Naive thymus-derived CD8-positive, alpha-beta T cell (primary cell): ENCODE measurements at regions not wholly inside any gene's neighbourhood (a gene's known extent, or its start where the extent isn't known, plus 50 kb on each side); places are given as distances from the start of the nearest gene placed in this dataset.

Experiments
- ATAC-seq, 2 donors: fragments of 150-1000 bp; cut with Tn5 transposase in 1 of 2; sonication (Bioruptor Pico), chemical (Tn5 transposase) in 1 of 2; 1 replicate in 1 of 2; 2 replicates in 1 of 2; pipeline ENCODE4 v1.10.0; 2021; ENCODE audit warnings: mild to moderate bottlenecking in 2 of 2, moderate library complexity in 2 of 2
- POLR2A ChIA-PET: fragments of 350-600 bp; sonication (Branson Sonifier 250); formaldehyde crosslinking; loops from one replicate; lab custom pipeline; 2021; ENCODE audit warnings: antibody characterized with exemption; lab: Charles Lee
- DNase-seq, 10 donors: peaks; one replicate each; pipeline versions ENCODE4 v3.0.0 to v3.0.0-alpha.2; 2020 to 2022
- H3K27ac Mint-ChIP-seq, 10 donors: one replicate each; pipeline ENCODE4 v1.8.0; 2020 to 2022; ENCODE audit warnings: mild to moderate bottlenecking in 10 of 10, mixed read lengths in 10 of 10, moderate library complexity in 4 of 10, inconsistent platforms in 1 of 10
- H3K27me3 Mint-ChIP-seq, 5 donors: one replicate each; pipeline ENCODE4 v1.8.0; 2021 to 2022; ENCODE audit warnings: mixed read lengths in 5 of 5
- H3K36me3 Mint-ChIP-seq, 3 donors: one replicate each; pipeline ENCODE4 v1.8.0; 2020 to 2022; ENCODE audit warnings: mixed read lengths in 3 of 3, mild to moderate bottlenecking in 2 of 3, inconsistent platforms in 1 of 3
- H3K4me1 Mint-ChIP-seq, 4 donors: one replicate each; pipeline ENCODE4 v1.8.0; 2021 to 2022; ENCODE audit warnings: mixed read lengths in 4 of 4
- H3K4me3 Mint-ChIP-seq, 10 donors: one replicate each; pipeline ENCODE4 v1.8.0; 2020 to 2022; ENCODE audit warnings: mild to moderate bottlenecking in 10 of 10, mixed read lengths in 10 of 10, moderate library complexity in 6 of 10, inconsistent platforms in 1 of 10
- H3K9me3 Mint-ChIP-seq, 9 donors: one replicate each; pipeline ENCODE4 v1.8.0; 2020 to 2022; ENCODE audit warnings: mixed read lengths in 9 of 9, mild to moderate bottlenecking in 3 of 9, inconsistent platforms in 1 of 9, moderate library complexity in 1 of 9

DNA sequence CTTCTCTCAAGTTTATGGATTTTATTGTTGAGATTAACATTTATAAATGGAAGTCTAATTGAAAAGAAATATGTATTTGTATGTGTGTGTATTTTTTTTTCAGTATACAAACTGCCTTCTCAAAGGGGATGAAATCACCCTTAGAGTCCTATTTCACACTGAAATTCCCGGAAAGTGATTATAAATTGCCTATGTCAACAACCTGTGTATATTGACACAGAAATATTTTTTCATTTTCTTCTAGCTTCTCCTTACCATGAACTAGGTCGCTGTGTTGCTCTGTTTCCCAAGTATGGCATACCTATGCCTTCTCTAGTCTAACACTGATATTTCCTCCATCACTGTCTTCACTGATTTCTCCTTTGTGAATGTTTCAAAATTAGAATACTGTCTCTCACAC is 444.0 kb upstream of the AZI2 start:
- Mint-ChIP-seq H3K4me1 (no peaks in the 10 kb centered on the region), H3K27me3 (peaks cover 0 to 5% (median 0%) of the 10 kb centered on the region in 5 donors), H3K36me3 (no peaks in the 10 kb centered on the region), H3K4me3 (no peak overlapping the region), H3K27ac (no peak overlapping the region), H3K9me3 (peaks cover 0 to under 1% (median 0%) of the 10 kb centered on the region in 9 donors)
- no peak for ATAC-seq
- no peak for DNase-seq
- POLR2A ChIA-PET = no interaction called here

DNA sequence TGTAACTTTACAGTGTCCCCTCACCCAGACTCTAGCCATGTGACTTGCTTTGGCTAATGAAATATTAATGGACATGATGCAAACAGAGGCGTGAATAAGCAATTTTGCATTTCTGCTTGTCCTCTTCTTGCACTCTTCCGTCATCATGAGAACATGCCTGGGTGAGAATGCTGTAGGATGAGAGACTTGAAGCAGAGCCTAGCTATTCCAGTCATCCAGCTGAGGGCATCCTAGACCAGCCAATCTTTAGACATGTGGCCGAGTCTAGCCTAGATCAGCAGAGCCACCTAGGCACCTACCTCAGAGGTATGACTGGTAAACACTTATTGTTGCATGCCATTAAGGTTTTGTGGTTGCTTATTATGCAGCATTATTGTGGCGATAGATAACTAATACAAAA is 450.5 kb upstream of the AZI2 start:
- POLR2A ChIA-PET = no interaction called here
- peaks cover 0 to 3% (median 0%) of the 10 kb centered on the region in 5 donors for H3K27me3 Mint-ChIP-seq
- H3K4me3 Mint-ChIP-seq = no peak overlapping the region
- no peak for DNase-seq
- H3K9me3 Mint-ChIP-seq = peaks cover 0 to 6% (median 0%) of the 10 kb centered on the region in 9 donors
- no peaks in the 10 kb centered on the region for H3K4me1 Mint-ChIP-seq
- ATAC-seq = no peak
- H3K36me3 Mint-ChIP-seq = no peaks in the 10 kb centered on the region
- no peak overlapping the region for H3K27ac Mint-ChIP-seq

DNA sequence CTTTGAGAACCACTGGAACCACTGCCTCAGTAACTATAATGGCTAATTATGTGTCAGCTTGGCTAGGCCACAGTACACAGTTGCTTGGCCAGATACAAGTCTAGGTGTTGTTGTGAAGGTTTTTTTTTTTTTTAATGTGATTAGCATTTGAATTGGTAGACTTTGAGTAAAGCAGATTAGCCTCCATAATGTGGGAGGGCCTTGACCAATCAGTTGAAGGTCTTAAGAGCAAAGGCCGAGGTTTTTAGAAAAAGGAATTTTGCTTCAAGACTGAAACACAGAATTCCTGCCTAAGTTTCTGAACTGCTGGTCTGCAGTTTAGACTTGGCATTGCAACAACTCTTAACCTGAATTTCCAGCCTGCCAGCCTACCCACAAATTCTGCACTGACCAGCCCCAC is 451.6 kb upstream of the AZI2 start:
- ATAC-seq = no peak
- no peaks in the 10 kb centered on the region for H3K36me3 Mint-ChIP-seq

DNA sequence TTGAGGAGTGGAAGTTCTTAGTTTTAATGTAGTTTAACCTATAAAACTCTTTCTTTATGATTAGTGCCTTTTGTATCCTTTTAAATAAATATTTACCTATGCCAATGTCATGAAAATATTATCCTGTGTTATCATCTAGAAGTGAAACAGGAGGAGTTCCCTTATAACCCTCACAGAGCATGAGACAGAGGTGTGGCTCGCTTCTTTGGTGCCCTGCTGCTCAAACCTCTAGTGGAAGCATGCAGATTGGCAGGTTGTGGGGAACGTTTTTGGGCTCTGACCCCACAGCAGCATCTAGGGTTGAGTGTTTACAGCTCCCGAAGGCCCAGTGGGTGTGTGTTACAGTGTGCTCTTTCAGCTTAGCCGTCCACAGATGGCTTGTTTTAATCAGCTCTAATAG is 459.4 kb upstream of the AZI2 start:
- no peak overlapping the region for H3K27ac Mint-ChIP-seq
- H3K4me1 Mint-ChIP-seq = no peaks in the 10 kb centered on the region
- DNase-seq = no peak
- no peak for ATAC-seq
- H3K4me3 Mint-ChIP-seq = no peak overlapping the region
- peaks cover 0 to 3% (median 0%) of the 10 kb centered on the region in 9 donors for H3K9me3 Mint-ChIP-seq
- peaks cover 0 to 2% (median 0%) of the 10 kb centered on the region in 5 donors for H3K27me3 Mint-ChIP-seq
- POLR2A ChIA-PET = no interaction called here
- no peaks in the 10 kb centered on the region for H3K36me3 Mint-ChIP-seq

More for the DNA sequence above, 451.6 kb upstream of the AZI2 start:
- H3K27ac Mint-ChIP-seq = no peak overlapping the region
- H3K4me3 Mint-ChIP-seq = no peak overlapping the region
- peaks cover 0 to 3% (median 0%) of the 10 kb centered on the region in 5 donors for H3K27me3 Mint-ChIP-seq
- POLR2A ChIA-PET = no interaction called here
- peaks cover 0 to 6% (median 0%) of the 10 kb centered on the region in 9 donors for H3K9me3 Mint-ChIP-seq
- no peaks in the 10 kb centered on the region for H3K4me1 Mint-ChIP-seq
- DNase-seq = no peak

DNA sequence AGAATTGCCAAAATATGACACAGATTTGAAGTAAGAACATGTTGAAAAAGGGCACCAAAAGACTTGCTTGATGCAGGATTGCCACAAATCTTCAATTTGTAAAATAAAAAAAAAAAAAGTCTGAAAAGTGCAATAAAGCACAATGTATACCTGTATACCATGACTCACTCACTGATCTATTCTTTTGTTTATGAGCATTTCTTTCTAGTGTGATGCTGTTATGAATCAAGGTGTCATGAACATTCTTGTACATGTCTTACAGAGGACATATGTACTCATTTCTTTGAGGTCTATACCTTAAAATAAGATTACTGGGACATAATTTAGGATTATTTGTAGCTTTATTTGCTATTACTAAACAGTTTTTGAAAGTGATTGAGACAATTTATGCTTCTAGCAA is 464.9 kb upstream of the RBMS3 start:
- Mint-ChIP-seq H3K4me1 (no peaks in the 10 kb centered on the region), H3K36me3 (no peaks in the 10 kb centered on the region), H3K27ac (no peak overlapping the region), H3K27me3 (peaks cover 0 to 6% (median 0%) of the 10 kb centered on the region in 5 donors), H3K4me3 (no peak overlapping the region), H3K9me3 (peaks cover 0 to 4% (median 0%) of the 10 kb centered on the region in 9 donors)
- POLR2A ChIA-PET = no interaction called here
- DNase-seq (no peak), ATAC-seq (no peak)

DNA sequence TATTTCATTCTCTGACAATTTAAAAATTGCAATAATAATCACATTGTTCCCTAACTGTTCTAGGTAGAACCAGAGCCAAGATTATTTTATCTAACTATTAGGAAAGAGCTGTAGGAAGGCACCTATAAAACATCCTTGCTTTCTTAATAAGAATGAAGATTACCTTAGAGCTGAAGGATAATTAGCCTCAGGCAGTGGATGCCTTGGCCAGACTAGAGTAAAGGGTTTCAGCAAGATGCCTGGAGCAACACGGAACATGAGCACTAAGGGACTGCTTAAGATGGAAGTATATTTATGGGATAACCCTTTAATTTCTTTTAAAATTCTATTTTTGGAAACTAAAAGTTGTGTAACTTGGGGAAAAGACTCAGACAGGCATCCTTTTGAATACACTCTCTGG is 456.6 kb upstream of the RBMS3 start:
- H3K36me3 Mint-ChIP-seq = no peaks in the 10 kb centered on the region
- H3K27ac Mint-ChIP-seq = no peak overlapping the region
- no peaks in the 10 kb centered on the region for H3K4me1 Mint-ChIP-seq
- DNase-seq (no peak), ATAC-seq (no peak)
- H3K4me3 Mint-ChIP-seq = no peak overlapping the region
- POLR2A ChIA-PET = no interaction called here
- H3K9me3 Mint-ChIP-seq = peaks cover 0 to 8% (median 0%) of the 10 kb centered on the region in 9 donors
- peaks cover 2 to 16% (median 7%) of the 10 kb centered on the region in 5 donors for H3K27me3 Mint-ChIP-seq

DNA sequence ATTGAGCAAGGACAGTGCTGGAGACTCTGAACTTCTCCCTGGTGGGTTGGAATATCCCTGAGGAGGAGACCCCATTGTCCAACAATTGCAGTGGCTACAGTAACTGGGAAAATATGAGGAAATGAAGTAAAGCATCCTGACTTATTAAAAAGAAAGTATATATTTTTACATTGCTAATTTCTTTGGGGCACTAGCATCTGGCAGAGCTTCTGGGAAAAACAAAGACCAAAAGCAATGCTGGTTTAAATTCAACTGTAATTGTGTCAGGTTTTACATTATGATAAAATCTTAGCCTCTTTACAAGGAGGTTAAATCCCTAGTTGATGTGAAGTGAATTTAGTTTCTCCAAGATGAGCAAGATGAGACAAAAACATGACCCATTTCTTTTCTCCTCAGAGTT is 454.0 kb upstream of the RBMS3 start:
- POLR2A ChIA-PET = no interaction called here
- ATAC-seq (no peak), DNase-seq (no peak)
- Mint-ChIP-seq H3K36me3 (no peaks in the 10 kb centered on the region), H3K27me3 (peaks cover 2 to 10% (median 6%) of the 10 kb centered on the region in 5 donors), H3K27ac (no peak overlapping the region), H3K4me3 (no peak overlapping the region), H3K4me1 (no peaks in the 10 kb centered on the region), H3K9me3 (peaks cover 0 to 14% (median 5%) of the 10 kb centered on the region in 9 donors)

DNA sequence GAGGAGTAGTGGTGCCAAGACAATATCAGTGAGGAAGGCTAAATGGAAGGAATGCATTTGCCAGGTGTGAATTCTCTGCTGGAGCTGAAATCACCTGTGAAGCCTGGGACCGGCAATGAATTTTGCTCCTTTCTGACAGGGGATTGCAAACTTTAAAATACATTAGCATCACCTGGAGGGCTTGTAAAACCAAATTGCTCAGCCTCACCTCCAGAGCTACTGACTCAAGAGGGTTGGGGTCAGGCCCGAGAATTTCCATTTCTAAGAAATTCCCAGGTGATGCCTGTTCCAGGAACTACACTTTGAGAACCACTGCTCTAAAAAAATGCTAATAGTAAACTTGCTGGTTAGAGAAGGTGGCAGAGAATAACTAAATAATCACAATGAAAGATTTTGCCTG is 445.6 kb upstream of the RBMS3 start:
- H3K9me3 Mint-ChIP-seq = peaks cover 0 to 14% (median 0%) of the 10 kb centered on the region in 9 donors
- H3K36me3 Mint-ChIP-seq = no peaks in the 10 kb centered on the region
- no peak overlapping the region for H3K27ac Mint-ChIP-seq
- peaks cover 0 to 8% (median 2%) of the 10 kb centered on the region in 5 donors for H3K27me3 Mint-ChIP-seq
- H3K4me3 Mint-ChIP-seq = no peak overlapping the region
- DNase-seq = no peak
- H3K4me1 Mint-ChIP-seq = no peaks in the 10 kb centered on the region
- POLR2A ChIA-PET = no interaction called here
- ATAC-seq = no peak

DNA sequence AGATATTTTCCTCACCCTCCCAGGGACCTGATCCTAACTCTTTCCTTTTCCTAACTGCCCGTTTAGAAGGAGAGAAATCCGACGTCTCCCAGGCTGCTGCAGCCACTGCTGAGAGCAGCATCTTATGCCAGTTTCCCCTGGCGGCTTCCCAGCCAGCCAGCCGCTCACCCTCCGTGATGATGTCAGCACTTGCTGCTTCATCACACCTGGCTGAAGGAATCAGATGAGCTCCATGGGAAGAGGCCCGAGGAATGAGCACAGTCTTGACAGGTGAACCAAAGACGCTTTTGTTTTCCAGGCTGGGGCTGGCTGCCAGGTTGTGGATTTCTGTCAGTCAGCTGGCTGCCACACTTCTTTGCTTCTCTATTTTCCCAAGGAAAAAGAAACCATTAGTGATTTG is 445.1 kb upstream of the RBMS3 start:
- peaks cover 0 to 8% (median 2%) of the 10 kb centered on the region in 5 donors for H3K27me3 Mint-ChIP-seq
- no peak overlapping the region for H3K4me3 Mint-ChIP-seq
- POLR2A ChIA-PET = no interaction called here
- H3K9me3 Mint-ChIP-seq = peaks cover 0 to 10% (median 0%) of the 10 kb centered on the region in 9 donors
- no peak overlapping the region for H3K27ac Mint-ChIP-seq
- H3K4me1 Mint-ChIP-seq = no peaks in the 10 kb centered on the region
- DNase-seq (no peak), ATAC-seq (no peak)
- H3K36me3 Mint-ChIP-seq = no peaks in the 10 kb centered on the region

DNA sequence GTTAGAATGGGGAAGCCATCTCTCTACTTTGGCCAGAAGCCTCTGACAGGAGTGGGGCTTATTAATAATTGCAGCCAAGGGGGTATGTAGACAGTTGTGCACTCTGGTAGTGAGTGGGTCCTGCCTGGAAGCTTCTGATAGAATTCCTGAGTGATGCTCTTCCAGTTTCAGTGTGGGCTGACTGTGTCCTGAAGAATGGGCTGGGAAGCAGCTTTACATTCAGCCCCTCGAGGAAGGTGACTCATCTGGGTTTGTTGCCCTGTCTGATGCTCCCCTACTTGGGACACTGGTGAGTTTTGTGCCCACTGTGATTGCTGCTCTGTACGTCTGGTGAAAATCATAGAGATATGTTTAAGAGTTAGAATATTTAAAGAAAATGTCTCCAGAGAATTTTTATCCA is 444.7 kb upstream of the RBMS3 start:
- H3K4me1 Mint-ChIP-seq = no peaks in the 10 kb centered on the region
- H3K36me3 Mint-ChIP-seq = no peaks in the 10 kb centered on the region
- H3K4me3 Mint-ChIP-seq = no peak overlapping the region
- H3K9me3 Mint-ChIP-seq = peaks cover 0 to 5% (median 0%) of the 10 kb centered on the region in 9 donors
- POLR2A ChIA-PET = no interaction called here
- peaks cover 0 to 8% (median 2%) of the 10 kb centered on the region in 5 donors for H3K27me3 Mint-ChIP-seq
- DNase-seq = no peak
- no peak overlapping the region for H3K27ac Mint-ChIP-seq
- no peak for ATAC-seq

DNA sequence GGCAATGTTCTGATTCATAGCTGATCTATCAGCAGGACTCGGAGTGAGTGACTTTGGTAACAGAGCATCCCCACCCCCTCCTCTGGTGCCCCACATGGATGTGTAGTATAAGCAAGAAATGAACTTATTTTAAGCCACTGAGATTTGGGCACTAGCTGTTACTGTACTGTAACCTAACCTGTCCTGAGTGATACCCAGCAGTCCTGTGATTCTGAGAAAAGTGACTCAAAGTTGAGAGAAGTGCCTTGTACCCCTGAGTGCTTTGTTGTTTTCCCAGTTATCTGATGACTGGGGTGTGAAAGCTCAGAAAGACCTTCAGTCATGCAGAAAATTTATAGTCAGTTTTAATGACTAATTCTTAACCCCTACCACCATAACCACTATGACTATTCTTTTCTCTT is 439.9 kb upstream of the RBMS3 start:
- ATAC-seq = no peak
- H3K9me3 Mint-ChIP-seq = peaks cover 0 to 3% (median 0%) of the 10 kb centered on the region in 9 donors
- H3K27me3 Mint-ChIP-seq = peaks cover 0 to 6% (median 0%) of the 10 kb centered on the region in 5 donors

DNA sequence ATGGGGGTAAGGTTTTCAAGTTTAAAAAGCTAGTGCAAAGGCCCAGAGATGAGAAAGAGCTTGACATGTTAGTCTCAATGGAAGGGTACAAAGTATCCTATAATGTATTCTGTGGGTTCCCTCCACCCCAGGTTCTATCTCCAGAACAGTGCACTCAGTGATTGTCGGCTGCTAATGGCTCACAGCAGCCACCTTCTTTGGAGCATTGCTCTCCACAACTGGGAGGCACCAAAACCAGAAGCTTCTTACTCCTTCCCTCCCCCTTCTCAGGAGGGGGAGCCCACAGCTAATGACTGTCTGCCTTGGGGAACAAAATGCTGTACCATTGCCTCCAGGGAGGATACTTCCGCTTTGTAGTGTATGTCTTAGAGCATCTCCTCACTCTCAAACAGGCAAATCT is 439.4 kb upstream of the RBMS3 start:
- Mint-ChIP-seq H3K27ac (no peak overlapping the region), H3K36me3 (no peaks in the 10 kb centered on the region), H3K9me3 (peaks cover 0 to 3% (median 0%) of the 10 kb centered on the region in 9 donors), H3K4me1 (no peaks in the 10 kb centered on the region), H3K27me3 (peaks cover 0 to 4% (median 0%) of the 10 kb centered on the region in 5 donors), H3K4me3 (no peak overlapping the region)
- POLR2A ChIA-PET = no interaction called here
- no peak for DNase-seq
- ATAC-seq = no peak

More for the DNA sequence above, 439.9 kb upstream of the RBMS3 start:
- no peak for DNase-seq
- Mint-ChIP-seq H3K36me3 (no peaks in the 10 kb centered on the region), H3K27ac (no peak overlapping the region), H3K4me1 (no peaks in the 10 kb centered on the region), H3K4me3 (no peak overlapping the region)
- POLR2A ChIA-PET = no interaction called here

DNA sequence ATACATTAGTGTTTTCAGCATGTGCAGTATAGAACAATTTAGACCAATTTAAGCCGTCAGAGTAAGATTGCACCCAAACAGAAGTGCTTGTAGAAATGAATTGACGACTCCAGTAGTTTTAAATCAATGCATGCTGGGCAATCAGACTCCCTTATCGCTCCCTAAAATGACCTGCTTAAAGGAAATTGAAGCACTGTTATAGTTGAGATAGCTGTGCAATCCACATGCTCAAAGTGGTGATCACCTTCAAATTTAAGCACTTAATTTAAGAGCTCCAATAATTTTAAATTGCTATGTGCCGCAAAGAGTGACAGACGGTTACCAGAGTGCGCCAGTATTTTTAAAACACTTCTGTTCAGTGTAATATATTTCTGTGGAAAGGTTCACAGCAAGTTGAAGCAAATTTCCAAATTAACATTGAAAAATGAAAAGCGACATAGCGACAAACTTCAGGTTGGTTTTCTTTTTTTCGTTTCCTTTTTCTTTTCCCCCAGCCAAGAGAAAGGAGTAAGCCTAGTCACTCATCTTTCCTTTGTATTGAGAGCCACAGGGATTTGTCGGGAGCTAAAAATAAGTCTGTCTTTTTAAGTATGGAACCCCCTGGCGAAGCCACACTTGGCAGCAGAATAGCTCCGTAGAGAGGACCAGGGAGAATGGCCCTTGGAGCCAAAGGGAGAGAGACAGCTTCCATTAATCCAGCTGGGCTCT is 436.4 kb upstream of the RBMS3 start:
- Mint-ChIP-seq H3K9me3 (no peaks in the 10 kb centered on the region), H3K27me3 (peaks cover 0 to 9% (median 0%) of the 10 kb centered on the region in 5 donors), H3K4me3 (no peak overlapping the region), H3K27ac (no peak overlapping the region), H3K4me1 (no peaks in the 10 kb centered on the region), H3K36me3 (no peaks in the 10 kb centered on the region)
- DNase-seq (no peak), ATAC-seq (no peak)
- POLR2A ChIA-PET = no interaction called here

DNA sequence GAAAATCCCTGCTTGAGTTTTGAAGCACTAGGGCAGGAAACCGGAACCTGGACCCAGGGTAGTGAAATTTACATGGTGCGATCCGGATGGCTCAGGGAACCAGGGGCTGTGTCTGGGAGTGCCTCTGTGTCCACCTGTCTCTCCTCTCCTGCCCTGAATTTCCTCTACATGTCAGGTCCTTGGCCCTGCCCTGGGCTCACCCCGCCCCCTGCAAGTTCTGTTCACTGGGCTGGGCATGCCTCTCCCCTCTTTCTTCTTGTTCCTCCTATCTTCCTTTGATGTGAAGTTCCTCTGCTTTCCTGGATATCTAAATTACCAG is 435.9 kb upstream of the RBMS3 start:
- POLR2A ChIA-PET = no interaction called here
- Mint-ChIP-seq H3K4me1 (no peaks in the 10 kb centered on the region), H3K4me3 (no peak overlapping the region), H3K36me3 (no peaks in the 10 kb centered on the region), H3K27ac (no peak overlapping the region), H3K9me3 (no peaks in the 10 kb centered on the region), H3K27me3 (peaks cover 0 to 9% (median 0%) of the 10 kb centered on the region in 5 donors)
- DNase-seq = no peak
- no peak for ATAC-seq
